HG02884 (cell line): ENCODE measurements at regions not wholly inside any gene's neighbourhood (a gene's known extent, or its start where the extent isn't known, plus 50 kb on each side); places are given as distances from the start of the nearest gene placed in this dataset.

Experiments used
- ATAC-seq: cut with Tn5 transposase; IDR thresholded peaks from one replicate; pipeline ENCODE4 v1.9.1; 2021; ENCODE audit warnings: mild to moderate bottlenecking, moderate library complexity; ENCODE audit not compliant: unreplicated experiment

DNA sequence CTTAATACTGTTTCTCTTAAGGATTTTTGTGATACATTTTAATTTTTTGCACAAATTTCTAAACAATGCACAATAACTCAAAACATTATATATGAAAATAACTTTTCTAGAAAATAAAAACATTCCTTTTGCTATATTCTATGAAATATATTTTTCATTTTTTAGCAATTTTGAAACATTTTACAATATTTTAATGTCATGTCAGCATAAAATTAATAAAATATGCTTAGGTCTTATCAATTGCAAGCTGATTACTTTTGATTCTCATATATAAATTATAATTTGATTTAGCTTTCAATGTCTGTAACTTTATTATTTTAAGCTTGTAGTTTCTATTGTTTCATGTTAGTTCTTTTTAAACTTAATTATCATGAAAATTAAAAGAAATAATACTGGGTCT lies 898.7 kb downstream of the TMEM182 start:
- no peak for ATAC-seq

DNA sequence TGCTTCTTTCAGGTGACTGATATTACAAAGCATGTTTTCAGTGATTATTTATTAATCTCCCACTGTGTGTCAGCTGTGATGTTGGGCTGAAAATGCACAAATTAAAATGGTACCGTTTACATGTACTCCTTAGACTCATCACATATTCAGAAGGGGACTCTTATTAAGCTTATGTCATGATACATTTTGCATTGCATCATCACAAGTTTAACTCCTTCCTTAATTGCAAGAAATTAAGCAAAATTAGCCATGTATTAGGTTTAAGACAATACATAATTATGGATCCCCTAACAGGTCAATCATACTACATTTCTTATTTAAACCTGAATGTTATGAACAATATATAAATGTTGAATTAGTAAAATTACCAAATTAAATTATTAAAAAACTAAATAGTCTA lies 899.1 kb downstream of the TMEM182 start:
- ATAC-seq, result no peak

- no peak for ATAC-seq
These were observed 902.9 kb downstream of the TMEM182 start for GRCh38 chr2:103664690-103665089.

DNA sequence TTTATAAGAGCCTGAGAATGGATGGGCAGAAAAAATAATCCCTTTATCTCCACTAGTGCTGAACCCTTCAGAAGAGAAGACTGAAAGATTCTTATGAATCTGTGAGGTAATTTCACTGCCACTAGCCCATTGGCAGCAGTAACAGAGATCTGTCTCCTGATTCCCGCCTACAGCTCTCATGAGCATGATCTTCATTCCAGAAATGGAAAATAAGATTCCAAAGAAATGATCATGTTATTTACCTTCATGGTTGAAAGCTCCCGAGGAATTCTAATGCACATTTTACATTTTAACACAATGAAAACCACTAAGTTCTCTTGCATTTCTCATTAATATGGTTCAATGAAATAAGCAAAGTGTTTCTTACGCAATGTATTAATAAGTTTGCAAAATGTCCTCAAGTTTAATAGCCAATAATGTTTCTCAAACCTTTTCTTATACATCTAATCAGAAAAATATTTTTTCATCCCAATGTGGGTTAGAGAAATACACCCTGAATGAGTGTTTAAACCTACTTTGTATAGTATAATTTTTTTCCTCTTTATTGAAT lies 905.6 kb downstream of the TMEM182 start:
- no peak for ATAC-seq

DNA sequence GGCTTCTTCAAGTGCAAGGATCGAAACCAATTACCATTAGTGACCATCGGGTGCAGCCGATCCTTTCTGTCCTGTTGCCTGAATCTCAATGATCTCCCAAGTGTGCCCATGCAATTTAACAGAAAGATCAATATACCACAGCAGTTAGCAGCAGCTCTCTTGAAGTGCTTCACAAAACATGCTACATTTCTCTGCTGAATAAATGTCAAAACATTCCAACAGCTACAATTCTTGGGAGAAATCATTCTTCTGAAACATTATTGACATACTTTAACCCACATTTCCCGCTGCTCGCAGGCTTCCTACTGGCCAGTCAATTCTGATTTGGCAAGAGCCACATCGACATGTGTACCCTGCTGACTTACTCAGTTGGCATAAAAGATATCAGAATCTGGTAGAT lies 907.7 kb downstream of the TMEM182 start:
- no peak for ATAC-seq
